Muscle of leg (tissue), 3 donors: ENCODE measurements at regions not wholly inside any gene's neighbourhood (a gene's known extent, or its start where the extent isn't known, plus 50 kb on each side); places are given as distances from the start of the nearest gene placed in this dataset.
"Not testable (repeated sequence)": the region's sequence is repeated elsewhere in the genome, so short reads cannot be mapped to it uniquely, and the experiment has no call there.

Source experiments
- DNase-seq: peaks from one replicate; pipeline ENCODE4 v3.0.0; 2013
- H3K27ac ChIP-seq: one replicate; pipeline ENCODE4 v1.5.1; 2013; ENCODE audit warnings: mild to moderate bottlenecking, low read length, control low read depth
- H3K27me3 ChIP-seq: one replicate; pipeline ENCODE4 v1.6.1; 2013; ENCODE audit warnings: low read length; ENCODE audit not compliant: control insufficient read depth, insufficient read depth
- H3K36me3 ChIP-seq: one replicate; pipeline ENCODE4 v1.6.1; 2013; ENCODE audit warnings: low read length; ENCODE audit not compliant: control insufficient read depth, insufficient read depth
- H3K4me1 ChIP-seq: one replicate; pipeline ENCODE4 v1.6.1; 2013; ENCODE audit warnings: low read length; ENCODE audit not compliant: control insufficient read depth, insufficient read depth
- H3K4me3 ChIP-seq: one replicate; pipeline ENCODE4 v1.5.1; 2013; ENCODE audit warnings: low read length, control low read depth
- H3K9me3 ChIP-seq: replicated peaks from 2 replicates; pipeline ENCODE4 v1.6.1; 2013; ENCODE audit warnings: low read depth, low read length; ENCODE audit not compliant: control insufficient read depth
- WGBS: methylation state at CpG from one replicate; pipeline ENCODE4 v1.1.5; 2013; ENCODE audit warnings: missing lambda C conversion rate; ENCODE audit not compliant: insufficient coverage; 5-methylcytosine and 5-hydroxymethylcytosine counted together

DNA sequence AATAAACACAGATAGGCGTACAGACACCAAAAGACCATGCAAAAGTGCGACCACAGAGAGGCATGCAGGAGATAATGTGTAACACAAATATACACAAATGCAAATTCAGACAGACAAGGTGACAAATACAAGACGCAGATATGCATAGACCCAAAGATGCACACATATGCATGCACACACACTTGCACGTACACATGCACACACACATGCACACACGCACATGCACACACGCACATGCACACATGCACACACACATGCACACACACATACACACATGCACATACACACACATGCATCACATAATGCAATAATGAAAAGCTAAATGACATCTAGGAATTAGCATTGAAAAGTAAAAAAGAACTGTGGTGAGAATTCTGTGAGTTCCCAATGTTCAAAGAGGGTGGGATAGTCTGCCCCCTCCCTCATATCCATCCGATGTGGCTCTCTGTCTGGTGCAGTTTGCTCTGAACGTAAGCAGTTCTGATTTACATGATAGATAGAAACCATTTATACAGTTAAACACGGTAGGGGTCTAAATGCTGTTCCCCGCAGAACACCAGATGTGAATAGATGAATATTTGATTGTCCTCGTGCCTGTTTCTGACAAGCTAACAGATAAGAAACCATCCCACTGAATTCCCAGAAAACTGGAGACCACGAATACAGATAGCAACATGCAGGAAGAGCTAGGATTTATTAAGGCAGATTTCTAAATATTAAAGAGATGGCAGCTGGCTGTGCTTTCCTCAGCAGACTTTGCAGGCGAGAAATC, 186.1 kb downstream of the TMEM114 start:
- Histone ChIP-seq H3K27me3 (no peaks in the 10 kb centered on the region), H3K4me1 (no peaks in the 10 kb centered on the region), H3K4me3 (no peak overlapping the region), H3K36me3 (no peaks in the 10 kb centered on the region), H3K9me3 (no peaks in the 10 kb centered on the region), H3K27ac (no peak overlapping the region)
- WGBS, result 79% methylated on average over 3 of the region's 13 CpGs
- DNase-seq, result no peak

DNA sequence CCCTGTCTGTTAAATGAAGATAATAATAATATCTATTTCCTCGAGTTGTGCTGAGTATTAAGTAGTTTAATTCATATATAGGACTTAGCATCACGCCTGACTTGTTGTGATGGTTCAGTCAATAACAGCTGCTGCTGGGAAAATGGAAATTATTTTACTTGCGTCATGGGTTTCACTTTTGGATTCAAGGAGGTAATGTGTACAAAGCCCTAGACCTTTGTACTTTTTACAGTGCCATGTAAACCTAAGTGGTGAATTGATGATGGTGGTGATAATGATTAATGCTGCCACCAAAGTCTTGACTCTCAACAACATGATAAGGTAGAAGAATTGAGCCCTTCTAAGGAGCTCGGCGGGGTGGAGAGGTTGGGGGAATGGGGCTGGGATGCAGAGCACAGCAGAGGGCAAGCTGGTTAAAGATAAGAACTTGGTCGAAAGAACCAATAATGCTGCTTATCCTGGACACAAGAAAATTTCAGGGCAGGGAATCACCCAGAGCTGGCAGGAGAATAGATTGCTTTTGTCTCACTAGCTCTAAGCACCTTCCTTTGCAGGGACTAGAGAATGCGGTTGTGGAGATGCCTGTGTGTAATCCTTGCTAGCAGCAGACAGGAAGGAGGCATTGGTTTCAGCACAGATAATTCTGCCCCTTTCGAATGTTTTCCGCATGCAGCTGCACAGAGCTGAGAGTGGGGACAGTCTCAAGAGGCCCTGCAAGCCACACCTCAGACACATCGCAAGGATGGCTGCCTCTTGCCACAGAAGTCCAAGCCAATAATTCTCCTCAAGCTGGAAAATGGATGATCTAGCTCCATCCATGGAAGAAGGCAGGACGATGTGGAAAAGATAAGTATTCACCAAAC, 187.1 kb downstream of the TMEM114 start:
- no peaks in the 10 kb centered on the region for H3K27me3 ChIP-seq
- peak; percentile 9 for DNase-seq
- WGBS, result 53% methylated on average over 5 of the region's 11 CpGs
- H3K27ac ChIP-seq, result no peak overlapping the region
- H3K9me3 ChIP-seq, result no peaks in the 10 kb centered on the region
- H3K4me3 ChIP-seq, result no peak overlapping the region
- H3K36me3 ChIP-seq, result no peaks in the 10 kb centered on the region
- H3K4me1 ChIP-seq, result no peaks in the 10 kb centered on the region

DNA sequence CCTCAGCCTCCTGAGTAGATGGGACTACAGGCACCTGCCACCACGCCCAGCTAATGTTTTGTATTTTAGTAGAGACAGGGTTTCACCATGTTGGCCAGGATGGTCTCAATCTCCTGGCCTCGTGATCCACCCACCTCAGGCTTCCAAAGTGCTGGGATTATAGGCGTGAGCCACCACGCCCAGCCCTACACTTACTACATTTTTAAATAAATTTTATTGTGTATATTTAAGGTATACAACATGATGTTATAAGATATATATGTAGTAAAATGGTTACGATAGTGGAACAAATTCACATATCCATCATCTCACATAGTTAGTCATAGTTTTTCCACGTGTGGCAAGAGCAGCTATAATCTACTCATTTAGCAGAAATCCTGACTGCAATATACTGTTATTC, 189.6 kb downstream of the TMEM114 start:
- not testable (repeated sequence) for H3K9me3 ChIP-seq, DNase-seq, H3K36me3 ChIP-seq, H3K27me3 ChIP-seq, H3K27ac ChIP-seq, H3K4me1 ChIP-seq, H3K4me3 ChIP-seq
- no CpG with 5 or more reads among the region's 6 CpGs for WGBS

GRCh38 chr16:8398548-8398947, 191.8 kb downstream of the TMEM114 start:
- Histone ChIP-seq H3K27me3 (no peaks in the 10 kb centered on the region), H3K36me3 (no peaks in the 10 kb centered on the region), H3K4me1 (no peaks in the 10 kb centered on the region), H3K9me3 (no peaks in the 10 kb centered on the region), H3K4me3 (no peak overlapping the region), H3K27ac (no peak overlapping the region)
- no peak for DNase-seq
- 83% methylated on average over 1 of the region's 2 CpGs for WGBS

DNA sequence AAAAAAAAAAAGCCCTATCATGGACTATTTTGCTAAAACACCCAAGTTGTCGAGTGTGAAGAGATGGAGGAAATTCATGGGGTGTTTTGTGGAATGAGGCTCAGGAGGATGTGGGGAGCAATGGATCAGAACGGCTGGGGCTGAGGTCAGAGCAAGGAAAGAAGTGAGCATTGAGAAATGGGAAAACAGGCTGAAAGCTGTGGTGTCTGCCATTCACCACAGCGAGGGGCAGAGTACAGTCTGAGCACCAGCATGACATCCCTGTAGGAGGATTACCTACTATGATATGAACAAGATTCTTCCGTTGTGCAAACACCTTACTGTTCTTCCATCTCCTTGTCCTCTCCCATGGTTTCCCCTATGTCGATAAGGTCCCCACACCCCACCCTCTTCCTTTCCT, 193.1 kb downstream of the TMEM114 start:
- DNase-seq, result no peak
- Histone ChIP-seq H3K27me3 (no peaks in the 10 kb centered on the region), H3K9me3 (no peaks in the 10 kb centered on the region), H3K27ac (no peak overlapping the region), H3K4me3 (no peak overlapping the region), H3K36me3 (no peaks in the 10 kb centered on the region), H3K4me1 (no peaks in the 10 kb centered on the region)
- 76% methylated on average over 5 of the region's 5 CpGs for WGBS

- DNase-seq, result no peak
- no peak overlapping the region for H3K27ac ChIP-seq
- no peaks in the 10 kb centered on the region for H3K4me1 ChIP-seq
- no peaks in the 10 kb centered on the region for H3K27me3 ChIP-seq
- 24% methylated on average over 2 of the region's 5 CpGs for WGBS
- no peak overlapping the region for H3K4me3 ChIP-seq
- H3K36me3 ChIP-seq, result no peaks in the 10 kb centered on the region
- H3K9me3 ChIP-seq, result no peaks in the 10 kb centered on the region
Observed at GRCh38 chr16:8396463-8396862, 193.8 kb downstream of the TMEM114 start.

GRCh38 chr16:8391257-8391656, 199.1 kb downstream of the TMEM114 start:
- Histone ChIP-seq H3K4me3 (no peak overlapping the region), H3K4me1 (no peaks in the 10 kb centered on the region), H3K9me3 (no peaks in the 10 kb centered on the region), H3K27me3 (no peaks in the 10 kb centered on the region), H3K36me3 (no peaks in the 10 kb centered on the region), H3K27ac (no peak overlapping the region)
- no peak for DNase-seq
- no CpG with 5 or more reads among the region's 3 CpGs for WGBS

DNA sequence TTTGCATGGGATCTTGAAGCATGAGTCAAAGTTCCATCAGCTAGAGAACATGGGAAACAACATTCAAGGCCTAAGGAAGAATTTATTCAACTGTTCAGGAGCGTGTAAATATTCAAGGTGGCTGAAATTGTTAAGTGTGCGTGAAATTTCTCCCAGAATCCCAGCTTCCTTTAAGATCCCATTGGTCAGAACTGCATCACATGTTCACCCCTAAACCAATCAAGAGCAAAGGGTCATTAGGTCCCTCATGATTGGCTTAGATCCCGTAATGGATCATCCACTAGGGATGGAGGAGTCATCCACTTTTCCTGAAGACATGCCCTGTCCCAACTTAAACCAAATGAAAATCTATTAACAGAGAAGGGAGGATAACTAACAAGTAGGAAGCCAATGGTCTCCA, 201.6 kb downstream of the TMEM114 start:
- no CpG with 5 or more reads among the region's 3 CpGs for WGBS
- no peaks in the 10 kb centered on the region for H3K27me3 ChIP-seq
- H3K27ac ChIP-seq, result no peak overlapping the region
- no peaks in the 10 kb centered on the region for H3K36me3 ChIP-seq
- no peaks in the 10 kb centered on the region for H3K9me3 ChIP-seq
- no peaks in the 10 kb centered on the region for H3K4me1 ChIP-seq
- DNase-seq, result no peak
- no peak overlapping the region for H3K4me3 ChIP-seq

DNA sequence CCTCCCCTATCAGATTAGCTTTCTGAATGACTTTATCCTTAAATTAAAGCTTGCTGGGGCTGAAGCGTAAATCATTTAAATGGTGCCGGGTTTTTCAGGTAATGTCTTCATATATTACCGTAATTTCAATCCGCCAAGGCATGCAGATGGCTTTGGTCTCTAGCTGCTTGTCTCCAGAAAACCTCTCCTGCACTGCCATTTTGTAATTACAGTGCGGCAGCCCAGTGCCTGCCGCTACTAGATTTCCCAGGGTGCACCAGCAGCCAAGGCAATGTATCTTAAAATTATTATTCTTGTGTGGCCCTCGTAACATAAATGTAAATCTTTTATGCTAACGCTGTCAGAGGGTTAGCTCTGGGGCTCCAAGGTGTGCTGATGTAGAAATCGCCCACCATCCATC, 208.5 kb downstream of the TMEM114 start:
- Histone ChIP-seq H3K4me1 (no peaks in the 10 kb centered on the region), H3K36me3 (no peaks in the 10 kb centered on the region), H3K27ac (no peak overlapping the region), H3K4me3 (no peak overlapping the region), H3K27me3 (no peaks in the 10 kb centered on the region), H3K9me3 (no peaks in the 10 kb centered on the region)
- WGBS, result 89% methylated on average over 6 of the region's 9 CpGs
- DNase-seq, result no peak

DNA sequence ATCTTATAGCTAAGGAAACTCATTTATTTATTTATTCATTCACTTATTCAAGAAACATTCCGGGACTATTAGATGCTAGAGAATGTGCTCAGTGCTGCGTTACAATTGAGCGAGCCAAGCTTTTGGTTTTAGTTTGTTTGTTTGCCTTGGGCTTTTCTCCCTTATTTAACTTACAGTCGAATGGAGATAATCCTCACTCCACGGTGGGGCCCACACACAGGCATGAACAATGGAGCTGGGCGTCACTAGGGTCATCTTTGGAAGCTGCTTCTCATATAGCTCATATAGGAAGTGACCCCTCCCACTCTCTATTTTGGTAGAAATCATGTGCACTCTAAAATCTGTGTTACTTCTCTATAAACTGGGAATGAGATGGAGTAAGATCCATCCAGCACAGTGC, 210.0 kb downstream of the TMEM114 start:
- Histone ChIP-seq H3K4me3 (no peak overlapping the region), H3K9me3 (no peaks in the 10 kb centered on the region), H3K4me1 (no peaks in the 10 kb centered on the region), H3K27ac (no peak overlapping the region), H3K36me3 (no peaks in the 10 kb centered on the region), H3K27me3 (no peaks in the 10 kb centered on the region)
- no peak for DNase-seq
- WGBS, result no CpG with 5 or more reads among the region's 6 CpGs
